Suprapubic skin (tissue), 3 donors: ENCODE measurements at regions not wholly inside any gene's neighbourhood (a gene's known extent, or its start where the extent isn't known, plus 50 kb on each side); places are given as distances from the start of the nearest gene placed in this dataset.

Experiments
- POLR2A ChIP-seq, 2 donors: fragments of 450-650 bp; IDR thresholded peaks; one replicate each; pipeline ENCODE4 v1.6.1; 2017; ENCODE audit warnings: antibody characterized with exemption in 2 of 2, mild to moderate bottlenecking in 2 of 2, moderate library complexity in 2 of 2
- TF ChIP-seq, protein P1 (sequence below), 2 donors: fragments of 200-600 bp in 1 of 2; fragments of 450-650 bp in 1 of 2; sonication (generic) in 1 of 2; IDR thresholded peaks; one replicate each; pipeline ENCODE4 v1.5.1; 2016 to 2019; ENCODE audit warnings: antibody characterized with exemption in 2 of 2, mild to moderate bottlenecking in 1 of 2, moderate library complexity in 1 of 2

DNA sequence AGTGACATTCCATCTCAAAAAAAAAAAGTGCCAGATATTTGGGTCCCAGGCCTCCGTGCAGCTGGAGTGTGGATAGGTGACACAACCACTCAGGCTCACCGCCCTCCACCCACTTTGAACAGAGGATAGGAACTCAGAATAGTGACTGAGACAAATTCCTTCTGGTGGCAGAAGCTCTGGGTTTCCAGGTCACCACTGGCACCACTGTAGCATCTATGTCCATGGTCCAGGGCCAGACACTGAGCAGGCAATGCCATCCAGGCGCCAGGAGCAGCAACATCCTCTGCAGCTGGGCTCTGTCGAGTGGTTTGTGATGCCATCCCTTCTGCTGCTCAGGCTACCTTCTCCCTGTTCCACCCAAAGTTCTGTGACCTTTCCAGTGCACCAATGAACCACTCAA is 81.5 kb upstream of the PTPRM start:
- no peak for TF ChIP-seq POLR2A (IDR thresholded peaks at IDR 0.05)
- TF ChIP-seq, protein P1, sequence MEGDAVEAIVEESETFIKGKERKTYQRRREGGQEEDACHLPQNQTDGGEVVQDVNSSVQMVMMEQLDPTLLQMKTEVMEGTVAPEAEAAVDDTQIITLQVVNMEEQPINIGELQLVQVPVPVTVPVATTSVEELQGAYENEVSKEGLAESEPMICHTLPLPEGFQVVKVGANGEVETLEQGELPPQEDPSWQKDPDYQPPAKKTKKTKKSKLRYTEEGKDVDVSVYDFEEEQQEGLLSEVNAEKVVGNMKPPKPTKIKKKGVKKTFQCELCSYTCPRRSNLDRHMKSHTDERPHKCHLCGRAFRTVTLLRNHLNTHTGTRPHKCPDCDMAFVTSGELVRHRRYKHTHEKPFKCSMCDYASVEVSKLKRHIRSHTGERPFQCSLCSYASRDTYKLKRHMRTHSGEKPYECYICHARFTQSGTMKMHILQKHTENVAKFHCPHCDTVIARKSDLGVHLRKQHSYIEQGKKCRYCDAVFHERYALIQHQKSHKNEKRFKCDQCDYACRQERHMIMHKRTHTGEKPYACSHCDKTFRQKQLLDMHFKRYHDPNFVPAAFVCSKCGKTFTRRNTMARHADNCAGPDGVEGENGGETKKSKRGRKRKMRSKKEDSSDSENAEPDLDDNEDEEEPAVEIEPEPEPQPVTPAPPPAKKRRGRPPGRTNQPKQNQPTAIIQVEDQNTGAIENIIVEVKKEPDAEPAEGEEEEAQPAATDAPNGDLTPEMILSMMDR (IDR thresholded peaks at IDR 0.05): no peak
